ENCODE measurements at regions not wholly inside any gene's neighbourhood (a gene's known extent, or its start where the extent isn't known, plus 50 kb on each side); places are given as distances from the start of the nearest gene placed in this dataset.
"Not testable (repeated sequence)": the region's sequence is repeated elsewhere in the genome, so short reads cannot be mapped to it uniquely, and the experiment has no call there.

DNA sequence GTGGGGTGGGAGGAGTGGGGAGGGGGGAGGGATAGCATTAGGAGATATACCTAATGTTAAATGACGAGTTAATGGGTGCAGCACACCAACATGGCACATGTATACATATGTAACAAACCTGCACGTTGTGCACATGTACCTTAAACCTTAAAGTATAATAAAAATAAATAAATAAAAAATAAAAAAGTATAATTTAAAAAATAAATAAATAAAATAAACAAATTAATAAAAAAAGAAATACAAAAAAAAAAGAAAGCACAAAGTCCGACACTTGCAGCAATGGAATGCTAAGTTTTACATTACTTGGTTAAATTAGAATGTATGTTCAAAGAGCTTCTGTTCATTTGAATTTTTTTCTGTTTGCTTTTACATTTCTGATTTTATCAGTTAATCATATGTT, 236.5 kb upstream of the POGK start:
- not testable (repeated sequence) for DNase-seq (ENCODE audit: low read depth in 2 of 3, low spot score in 2 of 3)

DNA sequence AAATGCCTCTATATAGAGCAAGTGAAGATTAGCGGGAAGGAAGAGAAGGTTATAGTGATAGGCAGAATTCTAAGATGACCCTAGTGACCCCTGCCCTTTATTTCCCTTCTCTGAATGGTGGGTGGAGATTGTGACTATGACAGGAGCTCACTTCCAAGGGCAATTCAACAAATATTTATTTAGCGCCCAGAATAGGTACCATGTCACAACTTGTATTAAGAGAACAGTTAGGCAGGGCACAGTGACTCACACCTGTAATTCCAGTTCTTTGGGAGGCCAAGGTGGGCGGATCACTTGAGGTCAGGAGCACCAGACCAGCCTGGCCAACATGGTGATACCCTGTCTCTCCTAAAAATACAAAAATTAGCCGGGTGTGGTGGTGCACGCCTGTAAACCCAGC, 236.0 kb upstream of the POGK start:
- no peak for DNase-seq (ENCODE audit: low read depth in 2 of 3, low spot score in 2 of 3)

DNA sequence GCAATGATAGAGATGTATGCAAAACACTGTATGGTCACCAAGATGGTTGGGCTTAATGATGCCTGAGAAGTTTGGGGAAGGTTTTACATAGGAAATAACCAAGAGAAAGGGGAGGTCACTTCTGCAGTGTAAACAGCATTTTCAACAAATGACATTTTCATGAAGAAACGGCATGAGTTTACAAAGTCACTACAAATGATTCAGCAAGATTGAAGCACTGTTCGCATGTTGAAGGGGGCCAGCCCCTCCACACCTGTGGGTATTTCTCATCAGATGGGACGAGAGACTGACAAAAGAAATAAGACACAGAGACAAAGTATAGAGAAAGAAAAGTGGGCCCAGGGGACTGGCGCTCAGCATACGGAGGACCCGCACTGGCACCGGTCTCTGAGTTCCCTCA, 234.1 kb upstream of the POGK start:
- DNase-seq (ENCODE audit: low read depth in 2 of 3, low spot score in 2 of 3): no peak

- no peak for DNase-seq (ENCODE audit: low read depth in 2 of 3, low spot score in 2 of 3)
Measured at GRCh38 chr1:166612886-166613285, 226.4 kb upstream of the POGK start.

DNA sequence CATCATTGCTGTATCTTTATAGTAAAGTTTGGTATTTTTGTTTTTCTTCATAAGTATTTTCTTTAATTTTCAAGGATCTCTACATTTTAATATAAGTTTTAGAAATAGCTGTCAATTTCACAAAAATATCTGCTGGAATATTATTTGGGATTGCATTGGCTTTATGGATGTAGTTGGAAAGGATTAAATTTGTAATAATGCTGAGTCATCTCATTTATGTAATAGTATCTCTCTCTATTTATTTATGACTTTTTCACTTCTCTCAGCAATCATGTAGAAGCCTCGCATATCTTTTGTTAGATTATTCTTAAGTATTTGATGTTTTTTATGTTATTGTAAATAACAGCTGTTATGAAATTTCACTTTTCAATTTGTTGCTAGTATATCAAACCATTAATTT, 223.1 kb upstream of the POGK start:
- no peak for DNase-seq (ENCODE audit: low read depth in 2 of 3, low spot score in 2 of 3)

DNA sequence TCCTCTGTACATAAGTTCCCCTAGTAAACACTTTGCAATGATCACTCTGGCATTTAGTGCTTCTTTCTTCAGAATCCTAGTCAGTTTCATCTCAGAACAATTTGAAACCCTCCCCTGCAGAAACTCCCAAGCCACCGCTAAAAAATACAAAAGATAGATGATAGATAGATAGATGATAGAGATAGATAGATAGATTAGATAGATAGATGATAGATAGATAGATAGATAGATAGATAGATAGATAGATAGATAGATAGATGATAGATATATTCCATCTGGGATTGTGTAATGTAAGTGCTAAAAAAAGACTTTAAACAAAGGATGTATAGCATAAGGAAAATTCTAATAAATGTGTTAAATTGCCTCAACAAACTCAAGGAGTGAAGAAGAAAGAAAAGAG, 212.6 kb upstream of the POGK start:
- DNase-seq (ENCODE audit: low read depth in 2 of 3, low spot score in 2 of 3): no peak

- no peak for DNase-seq (ENCODE audit: low read depth in 2 of 3, low spot score in 2 of 3)
Measured at GRCh38 chr1:166627558-166627957, 211.7 kb upstream of the POGK start.

DNA sequence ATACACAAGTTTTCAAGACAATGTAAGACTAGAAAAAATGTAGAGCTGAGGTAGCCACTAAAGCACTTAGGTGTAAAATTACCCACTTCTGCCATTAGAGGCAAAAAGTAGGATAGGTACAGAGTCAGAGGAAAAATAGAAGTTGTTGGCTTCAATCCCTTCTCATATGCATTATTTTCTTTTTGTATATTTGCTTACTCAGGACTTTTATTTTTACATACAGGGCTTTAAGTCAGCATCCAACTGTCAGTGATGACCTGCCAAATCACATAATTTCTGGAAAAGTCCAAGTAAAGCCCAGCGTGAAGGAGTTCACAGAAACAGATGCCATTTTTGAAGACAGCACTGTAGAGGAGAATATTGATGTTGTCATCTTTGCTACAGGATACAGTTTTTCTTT, 211.0 kb upstream of the POGK start:
- DNase-seq (ENCODE audit: low read depth in 2 of 3, low spot score in 2 of 3): no peak

DNA sequence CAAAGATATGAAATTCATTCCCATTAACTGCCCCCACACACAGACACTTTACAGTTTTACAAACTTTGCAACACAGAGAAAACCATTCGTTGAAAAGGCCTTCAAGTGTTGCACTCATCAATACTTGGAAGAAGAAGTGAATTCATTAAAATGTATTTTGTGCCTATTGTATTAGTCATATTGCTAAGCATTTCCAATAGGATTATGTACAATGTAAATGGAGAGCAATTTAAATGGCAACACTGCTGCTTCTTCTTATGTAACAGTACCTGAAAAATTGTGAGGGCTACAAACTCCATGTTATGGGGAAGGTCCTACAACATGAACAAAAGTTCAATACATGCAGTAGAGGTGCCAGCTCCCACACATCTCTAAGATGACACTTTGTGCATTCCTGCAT, 209.3 kb upstream of the POGK start:
- DNase-seq (ENCODE audit: low read depth in 2 of 3, low spot score in 2 of 3): no peak

- DNase-seq (ENCODE audit: low read depth in 2 of 3, low spot score in 2 of 3): no peak
Measured at GRCh38 chr1:166630369-166630768, 208.9 kb upstream of the POGK start.

GRCh38 chr1:166638137-166638536, 201.1 kb upstream of the POGK start:
- DNase-seq (ENCODE audit: low read depth in 2 of 3, low spot score in 2 of 3): no peak

- DNase-seq (ENCODE audit: low read depth in 2 of 3, low spot score in 2 of 3): not testable (repeated sequence)
Measured at GRCh38 chr1:166657228-166657627, 182.0 kb upstream of the POGK start.

- not testable (repeated sequence) for DNase-seq (ENCODE audit: low read depth in 2 of 3, low spot score in 2 of 3)
Measured at GRCh38 chr1:166666790-166667189, 172.5 kb upstream of the POGK start.

DNA sequence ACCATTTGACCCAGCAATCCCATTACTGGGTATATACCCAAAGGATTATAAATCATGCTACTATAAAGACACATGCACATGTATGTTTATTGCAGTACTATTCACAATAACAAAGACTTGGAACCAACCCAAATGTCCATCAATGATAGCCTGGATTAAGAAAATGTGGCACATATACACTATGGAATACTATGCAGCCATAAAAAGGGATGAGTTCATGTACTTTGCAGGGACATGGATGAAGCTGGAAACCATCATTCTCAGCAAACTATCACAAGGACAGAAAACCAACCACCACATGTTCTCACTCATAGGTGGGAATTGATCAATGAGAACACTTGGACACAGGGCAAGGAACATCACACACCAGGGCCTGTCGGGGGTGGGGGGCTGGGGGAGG, 171.7 kb upstream of the POGK start:
- not testable (repeated sequence) for DNase-seq (ENCODE audit: low read depth in 2 of 3, low spot score in 2 of 3)

DNA sequence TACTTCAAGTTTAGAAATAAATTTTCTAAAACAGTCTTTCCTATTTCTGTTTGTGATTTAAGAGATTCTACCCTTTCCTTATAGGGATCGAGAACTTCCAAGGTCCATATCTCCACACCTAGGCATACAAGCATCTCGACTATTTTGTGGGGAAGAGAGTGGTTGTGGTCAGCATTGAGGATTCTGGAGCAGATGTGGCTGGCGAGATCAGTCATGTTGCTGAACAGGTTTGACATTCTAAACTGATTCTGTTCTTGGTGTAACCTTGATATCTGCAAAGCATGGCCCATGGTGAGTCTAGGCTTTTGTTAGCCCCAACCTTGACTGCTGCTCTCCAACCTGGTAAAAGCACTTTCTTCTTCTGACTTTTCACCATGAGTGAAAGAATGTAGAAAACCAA, 167.6 kb upstream of the POGK start:
- no peak for DNase-seq (ENCODE audit: low read depth in 2 of 3, low spot score in 2 of 3)

DNA sequence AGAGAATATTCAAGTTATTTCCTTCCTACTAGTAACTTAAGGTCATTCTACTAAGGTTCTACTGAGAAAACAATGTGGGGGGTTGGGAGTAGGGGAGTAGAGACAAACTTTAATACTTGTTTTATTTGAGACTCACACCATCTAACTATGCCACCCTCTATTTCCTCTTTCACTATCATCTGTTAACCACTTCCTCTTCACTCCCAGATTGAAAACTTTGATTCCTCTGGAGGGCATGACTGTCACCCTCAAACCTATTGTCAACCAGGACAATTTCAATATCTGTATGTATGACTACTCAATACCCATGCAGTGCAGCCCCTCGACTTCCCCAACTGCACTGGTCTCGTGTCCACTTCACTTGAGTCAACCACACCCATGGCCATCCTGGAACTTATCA, 165.6 kb upstream of the POGK start:
- DNase-seq (ENCODE audit: low read depth in 2 of 3, low spot score in 2 of 3): no peak

GRCh38 chr1:166675213-166675612, 164.1 kb upstream of the POGK start:
- DNase-seq (ENCODE audit: low read depth in 2 of 3, low spot score in 2 of 3): no peak

- DNase-seq (ENCODE audit: low read depth in 2 of 3, low spot score in 2 of 3): no peak
Measured at GRCh38 chr1:166676981-166677380, 162.3 kb upstream of the POGK start.

DNA sequence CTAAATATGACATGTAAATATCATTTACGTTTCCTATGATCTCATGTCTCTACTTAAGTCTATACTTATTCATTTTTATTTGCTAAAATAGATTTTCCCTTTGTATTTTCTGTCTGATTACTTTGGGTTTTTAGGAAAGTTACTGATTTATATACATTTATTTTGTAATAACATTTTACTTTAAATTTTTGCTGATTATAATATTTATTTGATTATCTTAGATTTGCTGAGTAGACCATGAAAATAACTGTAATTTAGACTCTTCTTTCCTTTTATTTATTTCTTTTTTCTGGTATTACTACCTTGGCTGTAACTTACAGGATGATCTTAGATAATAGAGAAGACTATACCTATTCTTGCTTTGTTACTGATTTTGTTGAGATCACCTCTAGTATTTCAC, 159.9 kb upstream of the POGK start:
- DNase-seq (ENCODE audit: low read depth in 2 of 3, low spot score in 2 of 3): no peak

DNA sequence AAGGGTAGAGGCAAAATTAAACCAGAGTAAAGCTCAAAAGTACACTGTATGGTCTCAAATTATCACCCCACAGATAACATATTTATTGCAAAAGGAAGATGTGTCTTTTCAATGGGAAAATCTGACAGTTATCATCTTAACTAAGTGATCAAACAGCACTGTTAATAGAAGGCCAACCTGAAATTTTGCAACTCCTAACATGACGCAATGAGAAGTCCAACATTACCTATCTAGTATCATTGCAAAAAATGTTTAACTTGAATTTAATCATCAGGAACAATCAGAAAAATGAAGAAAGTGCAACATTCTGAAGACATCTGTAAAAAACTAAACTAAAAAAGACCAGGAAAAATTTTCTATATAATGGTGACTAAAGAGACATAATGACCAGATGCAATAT, 156.7 kb upstream of the POGK start:
- DNase-seq (ENCODE audit: low read depth in 2 of 3, low spot score in 2 of 3): no peak

GRCh38 chr1:166684669-166685068, 154.6 kb upstream of the POGK start:
- not testable (repeated sequence) for DNase-seq (ENCODE audit: low read depth in 2 of 3, low spot score in 2 of 3)

DNA sequence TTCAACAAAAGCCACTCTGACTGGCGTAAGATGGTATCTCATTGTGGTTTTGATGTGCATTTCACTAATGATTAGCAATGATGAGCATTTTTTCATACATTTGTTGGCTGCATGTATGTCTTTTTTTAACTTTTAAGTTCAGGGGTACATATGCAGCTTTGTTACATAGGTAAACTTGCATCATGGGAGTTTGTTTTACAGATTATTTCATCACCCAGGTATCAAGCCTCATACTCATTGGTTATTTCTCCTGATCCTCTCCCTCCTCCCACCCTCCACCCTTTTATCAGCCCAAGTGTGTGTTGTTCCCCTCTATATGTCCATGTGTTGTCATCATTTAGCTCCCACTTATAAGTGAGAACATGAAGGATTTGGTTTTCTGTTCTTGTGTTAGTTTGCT, 154.1 kb upstream of the POGK start:
- DNase-seq (ENCODE audit: low read depth in 2 of 3, low spot score in 2 of 3): no peak

DNA sequence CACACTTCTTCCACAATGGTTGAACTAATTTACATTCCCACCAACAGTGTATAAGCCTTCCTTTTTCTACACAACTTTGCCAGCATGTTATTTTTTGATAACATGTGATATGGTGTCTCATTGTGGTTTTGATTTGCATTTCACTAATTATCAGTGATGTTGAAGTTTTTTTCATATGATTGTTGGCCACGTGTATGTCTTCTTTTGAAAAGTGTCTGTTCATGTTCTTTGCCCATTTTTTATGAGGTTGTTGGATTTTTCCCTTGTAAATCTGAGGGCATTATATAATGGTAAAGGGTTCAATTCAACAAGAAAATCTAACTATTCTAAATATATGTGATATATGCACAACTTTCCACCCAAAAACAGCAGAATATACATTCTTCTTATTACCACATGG, 153.4 kb upstream of the POGK start:
- not testable (repeated sequence) for DNase-seq (ENCODE audit: low read depth in 2 of 3, low spot score in 2 of 3)

DNA sequence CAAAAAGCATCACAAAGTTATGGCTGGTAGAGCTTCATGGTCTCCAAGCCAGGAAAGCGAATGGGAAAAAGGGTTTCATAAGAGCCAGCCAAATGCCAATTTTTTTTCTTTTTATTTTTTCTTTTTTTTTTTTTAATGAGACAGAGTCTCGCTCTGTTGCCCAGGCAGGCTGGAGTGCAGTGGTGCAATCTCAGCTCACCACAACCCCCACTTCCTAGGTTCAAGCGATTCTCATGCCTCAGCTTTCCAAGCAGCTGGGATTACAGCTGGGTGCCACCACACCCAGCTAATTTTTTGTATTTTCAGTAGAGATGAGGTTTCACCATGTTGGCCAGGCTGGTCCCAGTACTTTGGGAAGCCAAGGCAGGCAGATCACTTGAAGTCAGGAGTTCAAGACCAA, 148.7 kb upstream of the POGK start:
- not testable (repeated sequence) for DNase-seq (ENCODE audit: low read depth in 2 of 3, low spot score in 2 of 3)

Data from activated CD8-positive, alpha-beta memory T cell treated with anti-CD3 and anti-CD28 coated beads for 48 hours (primary cell).